Kidney glomerular epithelial cell (primary cell): ENCODE measurements at regions not wholly inside any gene's neighbourhood (a gene's known extent, or its start where the extent isn't known, plus 50 kb on each side); places are given as distances from the start of the nearest gene placed in this dataset.
"Not testable (repeated sequence)": the region's sequence is repeated elsewhere in the genome, so short reads cannot be mapped to it uniquely, and the experiment has no call there.

Experiments
- DNase-seq: peaks from one replicate; lab custom pipeline; 2025; lab: John Stamatoyannopoulos, UW

- DNase-seq: no peak
Measured at GRCh38 chr15:91622235-91622634, 231.3 kb upstream of the SLCO3A1 start.

- DNase-seq: no peak
Measured at GRCh38 chr15:91622711-91623342, 230.7 kb upstream of the SLCO3A1 start.

GRCh38 chr15:91624353-91624968, 229.0 kb upstream of the SLCO3A1 start:
- no peak for DNase-seq

- no peak for DNase-seq
Measured at GRCh38 chr15:91625506-91625905, 228.0 kb upstream of the SLCO3A1 start.

- no peak for DNase-seq
Measured at GRCh38 chr15:91627473-91628278, 225.8 kb upstream of the SLCO3A1 start.

- DNase-seq: no peak
Measured at GRCh38 chr15:91630090-91630489, 223.4 kb upstream of the SLCO3A1 start.

GRCh38 chr15:91632176-91632575, 221.3 kb upstream of the SLCO3A1 start:
- no peak for DNase-seq

GRCh38 chr15:91632981-91633380, 220.5 kb upstream of the SLCO3A1 start:
- no peak for DNase-seq

GRCh38 chr15:91634179-91634578, 219.3 kb upstream of the SLCO3A1 start:
- no peak for DNase-seq

GRCh38 chr15:91635080-91635479, 218.4 kb upstream of the SLCO3A1 start:
- DNase-seq: no peak

- DNase-seq: no peak
Measured at GRCh38 chr15:91635641-91636040, 217.9 kb upstream of the SLCO3A1 start.

GRCh38 chr15:91649016-91649415, 204.5 kb upstream of the SLCO3A1 start:
- no peak for DNase-seq

- DNase-seq: no peak
Measured at GRCh38 chr15:91649831-91650321, 203.6 kb upstream of the SLCO3A1 start.

GRCh38 chr15:91651251-91651650, 202.3 kb upstream of the SLCO3A1 start:
- no peak for DNase-seq

GRCh38 chr15:91652610-91653207, 200.8 kb upstream of the SLCO3A1 start:
- no peak for DNase-seq

- DNase-seq: not testable (repeated sequence)
Measured at GRCh38 chr15:91655563-91656290, 197.8 kb upstream of the SLCO3A1 start.

GRCh38 chr15:91660174-91660649, 193.3 kb upstream of the SLCO3A1 start:
- no peak for DNase-seq

- DNase-seq: no peak
Measured at GRCh38 chr15:91664224-91664836, 189.2 kb upstream of the SLCO3A1 start.

GRCh38 chr15:91665212-91665611, 188.3 kb upstream of the SLCO3A1 start:
- no peak for DNase-seq

- DNase-seq: no peak
Measured at GRCh38 chr15:91668370-91668769, 185.1 kb upstream of the SLCO3A1 start.

- DNase-seq: no peak
Measured at GRCh38 chr15:91670108-91670507, 183.4 kb upstream of the SLCO3A1 start.
